OCI-LY3 (cell line): ENCODE measurements at regions not wholly inside any gene's neighbourhood (a gene's known extent, or its start where the extent isn't known, plus 50 kb on each side); places are given as distances from the start of the nearest gene placed in this dataset.

Experiments used
- CTCF ChIP-seq: fragments of 200-600, 300-600 bp; sonication (generic); IDR thresholded peaks from 2 replicates; pipeline ENCODE4 v1.5.1; 2014; ENCODE audit warnings: antibody characterized with exemption, low read length, low read depth
- EZH2phosphoT487 ChIP-seq: fragments of 200-600 bp; shearing (Covaris generic); IDR thresholded peaks from 2 replicates; pipeline ENCODE4 v1.6.1; 2018; ENCODE audit warnings: antibody characterized with exemption, mixed run types, low read depth

- TF ChIP-seq CTCF (no peak), EZH2phosphoT487 (no peak)
Observed at GRCh38 chr5:74442466-74442865, 198.1 kb downstream of the ENC1 start.
